ENCODE measurements at regions not wholly inside any gene's neighbourhood (a gene's known extent, or its start where the extent isn't known, plus 50 kb on each side); places are given as distances from the start of the nearest gene placed in this dataset.

GRCh38 chr5:165877475-165877874 lies 2372.1 kb downstream of the MAT2B start:
- TF ChIP-seq CTCF (IDR thresholded peaks at IDR 0.05 in 4 of 5, conservative IDR thresholded peaks at IDR 0.05 in 1 of 5) (no peak), POLR2A (IDR thresholded peaks at IDR 0.05) (no peak)

Data from gastrocnemius medialis (tissue), 4 donors.